IMR-90 (cell line): ENCODE measurements at regions not wholly inside any gene's neighbourhood (a gene's known extent, or its start where the extent isn't known, plus 50 kb on each side); places are given as distances from the start of the nearest gene placed in this dataset.

Source experiments
- ATAC-seq: fragments of 200-7000 bp; cut with Tn5 transposase; 2 replicates; pipeline ENCODE4 v1.9.1; 2020; ENCODE audit warnings: low read depth, mild to moderate bottlenecking, moderate library complexity
- BruUV-seq: library from RNA; stranded (reverse); fragments of 400-500 nt; replicated peaks from 2 replicates; lab custom pipeline; 2021; lab: Mats Ljungman, UMichigan
- CTCF ChIA-PET: fragments of 300-600 bp; formaldehyde crosslinking; extraction: SDS; loops from one replicate; lab custom pipeline; 2021; ENCODE audit warnings: antibody characterized with exemption; lab: Yijun Ruan, JAX
- POLR2A ChIA-PET: fragments of 300-600 bp; sonication (Branson Sonifier 250); formaldehyde crosslinking; loops from one replicate; lab custom pipeline; 2022; ENCODE audit warnings: antibody characterized with exemption; ENCODE audit not compliant: unreplicated experiment; lab: Charles Lee
- DNase-seq: peaks from one replicate; pipeline ENCODE4 v3.0.0; 2013
- H2AFZ ChIP-seq: replicated peaks from 2 replicates; pipeline ENCODE3; 2013; ENCODE audit warnings: low read length, mild to moderate bottlenecking; ENCODE audit not compliant: poor library complexity
- H2AK5ac ChIP-seq: 2 replicates; pipeline ENCODE4 v1.6.1; 2013; ENCODE audit warnings: low read depth, low read length, inconsistent platforms
- H2AK9ac ChIP-seq: replicated peaks from 2 replicates; pipeline ENCODE3; 2013; ENCODE audit warnings: mild to moderate bottlenecking, low read depth, low read length, moderate library complexity; ENCODE audit not compliant: poor library complexity
- H2BK120ac ChIP-seq: 2 replicates; pipeline ENCODE4 v1.6.1; 2013; ENCODE audit warnings: low read depth, low read length, inconsistent platforms
- H2BK15ac ChIP-seq: 3 replicates; pipeline ENCODE4 v1.6.1; 2013; ENCODE audit warnings: low read depth, low read length, inconsistent platforms
- H2BK20ac ChIP-seq: 2 replicates; pipeline ENCODE4 v1.6.1; 2013; ENCODE audit warnings: low read depth, mild to moderate bottlenecking, inconsistent platforms, low read length, moderate library complexity
- H2BK5ac ChIP-seq: 2 replicates; pipeline ENCODE4 v1.6.1; 2013; ENCODE audit warnings: mild to moderate bottlenecking, low read depth, low read length, inconsistent platforms; ENCODE audit not compliant: poor library complexity, severe bottlenecking
- H3K14ac ChIP-seq: replicated peaks from 2 replicates; pipeline ENCODE4 v1.6.1; 2013; ENCODE audit warnings: low read depth, low read length, inconsistent platforms
- H3K18ac ChIP-seq: 2 replicates; pipeline ENCODE4 v1.6.1; 2013; ENCODE audit warnings: low read depth, low read length, control low read depth
- H3K23ac ChIP-seq: 2 replicates; pipeline ENCODE4 v1.6.1; 2013; ENCODE audit warnings: low read depth, low read length, inconsistent platforms
- H3K27ac ChIP-seq: 2 replicates; pipeline ENCODE4 v1.5.1; 2013; ENCODE audit warnings: mild to moderate bottlenecking, control low read depth, low read length; ENCODE audit not compliant: insufficient read depth
- H3K27me3 ChIP-seq: 2 replicates; pipeline ENCODE4 v1.6.1; 2013; ENCODE audit warnings: low read length; ENCODE audit not compliant: control insufficient read depth, insufficient read depth
- H3K36me3 ChIP-seq: 2 replicates; pipeline ENCODE4 v1.6.1; 2013; ENCODE audit warnings: low read length, mixed read lengths; ENCODE audit not compliant: control insufficient read depth, insufficient read depth
- H3K4ac ChIP-seq: 2 replicates; pipeline ENCODE4 v1.6.1; 2013; ENCODE audit warnings: low read depth, low read length, inconsistent platforms
- H3K4me1 ChIP-seq: 2 replicates; pipeline ENCODE4 v1.6.1; 2013; ENCODE audit warnings: low read length, mixed read lengths; ENCODE audit not compliant: control insufficient read depth, insufficient read depth
- H3K4me2 ChIP-seq: 2 replicates; pipeline ENCODE4 v1.6.1; 2013; ENCODE audit warnings: low read depth, mild to moderate bottlenecking, control low read depth, low read length, moderate library complexity
- H3K4me3 ChIP-seq: 2 replicates; pipeline ENCODE4 v1.5.1; 2013; ENCODE audit warnings: low read depth, mild to moderate bottlenecking, control low read depth, low read length, moderate library complexity; ENCODE audit not compliant: insufficient read depth
- H3K56ac ChIP-seq: 2 replicates; pipeline ENCODE4 v1.6.1; 2013; ENCODE audit warnings: low read length, inconsistent platforms; ENCODE audit not compliant: insufficient read depth; ENCODE audit errors: extremely low read depth
- H3K79me1 ChIP-seq, 2 experiments: 2 replicates each; pipeline ENCODE4 v1.6.1; 2013; ENCODE audit warnings: low read length in 2 of 2, inconsistent platforms in 1 of 2, low read depth in 1 of 2
- H3K9ac ChIP-seq: 2 replicates; pipeline ENCODE4 v1.6.1; 2013; ENCODE audit warnings: low read depth, low read length, control low read depth
- H3K9me1 ChIP-seq: 2 replicates; pipeline ENCODE4 v1.6.1; 2013; ENCODE audit warnings: low read length, inconsistent platforms; ENCODE audit not compliant: insufficient read depth
- H3K9me3 ChIP-seq: 2 replicates; pipeline ENCODE4 v1.6.1; 2013; ENCODE audit warnings: low read length; ENCODE audit not compliant: control insufficient read depth, insufficient read depth
- H4K20me1 ChIP-seq: 2 replicates; pipeline ENCODE4 v1.6.1; 2013; ENCODE audit warnings: low read length, inconsistent platforms; ENCODE audit not compliant: insufficient read depth
- H4K5ac ChIP-seq: 2 replicates; pipeline ENCODE4 v1.6.1; 2013; ENCODE audit warnings: mild to moderate bottlenecking, low read depth, low read length, control low read depth
- H4K8ac ChIP-seq, 2 experiments: 2 replicates each; pipeline ENCODE4 v1.6.1; 2013; ENCODE audit warnings: low read depth in 2 of 2, low read length in 2 of 2, control low read depth in 1 of 2, inconsistent platforms in 1 of 2
- H4K91ac ChIP-seq: 2 replicates; pipeline ENCODE4 v1.6.1; 2013; ENCODE audit warnings: low read depth, low read length, inconsistent platforms; ENCODE audit not compliant: insufficient read depth
- ELK1 ChIP-seq: fragments of 150-350 bp; IDR thresholded peaks from 2 replicates; pipeline ENCODE4 v1.6.1; 2016; ENCODE audit warnings: low read depth, mild to moderate bottlenecking, low read length, moderate library complexity, borderline replicate concordance
- MAFK ChIP-seq: IDR thresholded peaks from 2 replicates; pipeline ENCODE4 v1.6.1; 2012; ENCODE audit warnings: low read depth, low read length, improper control_type of control experiment
- MAZ ChIP-seq: IDR thresholded peaks from 2 replicates; pipeline ENCODE4 v1.6.1; 2012; ENCODE audit warnings: low read depth, mild to moderate bottlenecking, low read length, improper control_type of control experiment, moderate library complexity, borderline replicate concordance
- NFE2L2 ChIP-seq: fragments of 150-350 bp; IDR thresholded peaks from 2 replicates; pipeline ENCODE4 v1.6.1; 2016; ENCODE audit warnings: low read depth, mild to moderate bottlenecking, low read length
- POLR2A ChIP-seq: IDR thresholded peaks from 2 replicates; pipeline ENCODE4 v1.6.1; 2012; ENCODE audit warnings: mild to moderate bottlenecking, low read depth, low read length
- RAD21 ChIP-seq: IDR thresholded peaks from 2 replicates; pipeline ENCODE4 v1.6.1; 2012; ENCODE audit warnings: low read length, improper control_type of control experiment
- SMC3 ChIP-seq: fragments of 150-350 bp; IDR thresholded peaks from 2 replicates; pipeline ENCODE4 v1.6.1; 2016; ENCODE audit warnings: low read depth, mild to moderate bottlenecking, antibody characterized with exemption, low read length, moderate library complexity
- WGBS, 2 experiments: methylation state at CpG; one replicate each; pipeline versions ENCODE4 v1.1.5 to v1.1.7; 2013; ENCODE audit warnings: missing lambda C conversion rate in 2 of 2; ENCODE audit not compliant: insufficient read length in 1 of 2; ENCODE audit errors: extremely low coverage in 2 of 2; 5-methylcytosine and 5-hydroxymethylcytosine counted together
- dilution Hi-C: fragments of 300-500 bp; cut with HindIII; formaldehyde crosslinking; loops from one replicate; pipeline ENCODE4 v1.14.3; 2018; ENCODE audit warnings: low sequenced_read_pairs; ENCODE audit not compliant: unreplicated experiment
- in situ Hi-C: fragments of 300-500 bp; cut with MboI; formaldehyde crosslinking; loops from 3 replicates; pipeline ENCODE4 v1.14.3; 2019; ENCODE audit warnings: low sequenced_read_pairs, inconsistent platforms, mixed read lengths
- intact Hi-C: fragments of 100-400 bp; cut with micrococcal nuclease; formaldehyde crosslinking; loops from 2 replicates; pipeline ENCODE4 v1.10.0; 2022
- TF ChIP-seq, protein P1 (sequence below): conservative IDR thresholded peaks from 2 replicates; pipeline ENCODE4 v1.5.1; 2012; ENCODE audit warnings: mild to moderate bottlenecking, low read depth, low read length, improper control_type of control experiment

DNA sequence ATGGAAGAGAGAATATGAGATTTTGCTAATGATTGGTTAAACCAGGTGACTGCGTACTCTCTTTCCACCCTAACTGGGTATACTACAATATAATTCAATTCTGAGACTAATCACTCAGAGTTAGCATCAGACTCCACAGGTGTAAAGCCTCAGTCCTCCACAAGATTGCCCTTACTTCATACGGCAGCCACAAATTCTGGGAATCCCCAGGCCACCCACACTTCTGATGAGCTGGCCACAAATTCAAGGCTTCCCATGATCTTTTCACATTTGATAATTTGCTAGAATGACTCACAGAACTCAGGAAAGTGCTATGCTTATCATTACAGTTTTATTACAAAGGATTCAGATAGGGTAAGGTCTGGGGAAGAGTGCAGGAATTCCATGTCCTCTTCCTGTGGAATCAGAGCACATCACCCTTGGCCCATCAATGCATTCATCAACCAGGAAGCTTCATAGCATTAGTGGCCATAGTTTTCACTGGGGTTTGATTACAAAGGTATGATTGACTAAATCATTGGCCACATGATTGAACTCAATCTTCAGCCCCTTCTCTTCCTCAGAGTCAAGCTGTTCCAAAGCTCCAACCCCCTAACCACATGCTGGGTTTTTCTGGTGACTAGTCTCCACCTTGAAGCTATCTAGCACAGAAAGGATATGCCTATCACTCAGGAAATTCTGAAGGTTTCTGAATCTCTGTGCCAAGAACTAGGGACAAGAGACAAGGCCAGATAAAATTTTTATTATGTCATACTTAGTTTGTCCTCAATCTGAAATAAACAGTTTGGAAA, 131.7 kb downstream of the HHIPL2 start:
- no peak overlapping the region for H4K8ac ChIP-seq
- no peaks in the 10 kb centered on the region for H4K20me1 ChIP-seq
- intact Hi-C loops (no loop called here), in situ Hi-C loops (no loop called here), dilution Hi-C loops (no loop called here)
- no peak overlapping the region for H3K4me3 ChIP-seq
- TF ChIP-seq ELK1, result no peak
- no peak for TF ChIP-seq NFE2L2
- no peak for TF ChIP-seq POLR2A
- TF ChIP-seq MAZ, result no peak
- TF ChIP-seq, protein P1, sequence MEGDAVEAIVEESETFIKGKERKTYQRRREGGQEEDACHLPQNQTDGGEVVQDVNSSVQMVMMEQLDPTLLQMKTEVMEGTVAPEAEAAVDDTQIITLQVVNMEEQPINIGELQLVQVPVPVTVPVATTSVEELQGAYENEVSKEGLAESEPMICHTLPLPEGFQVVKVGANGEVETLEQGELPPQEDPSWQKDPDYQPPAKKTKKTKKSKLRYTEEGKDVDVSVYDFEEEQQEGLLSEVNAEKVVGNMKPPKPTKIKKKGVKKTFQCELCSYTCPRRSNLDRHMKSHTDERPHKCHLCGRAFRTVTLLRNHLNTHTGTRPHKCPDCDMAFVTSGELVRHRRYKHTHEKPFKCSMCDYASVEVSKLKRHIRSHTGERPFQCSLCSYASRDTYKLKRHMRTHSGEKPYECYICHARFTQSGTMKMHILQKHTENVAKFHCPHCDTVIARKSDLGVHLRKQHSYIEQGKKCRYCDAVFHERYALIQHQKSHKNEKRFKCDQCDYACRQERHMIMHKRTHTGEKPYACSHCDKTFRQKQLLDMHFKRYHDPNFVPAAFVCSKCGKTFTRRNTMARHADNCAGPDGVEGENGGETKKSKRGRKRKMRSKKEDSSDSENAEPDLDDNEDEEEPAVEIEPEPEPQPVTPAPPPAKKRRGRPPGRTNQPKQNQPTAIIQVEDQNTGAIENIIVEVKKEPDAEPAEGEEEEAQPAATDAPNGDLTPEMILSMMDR, result no peak
- no peak for TF ChIP-seq MAFK
- no peak for TF ChIP-seq SMC3
- TF ChIP-seq RAD21, result no peak
- peak; percentile 64 for DNase-seq
- H2BK5ac ChIP-seq, result no peak overlapping the region
- no peak overlapping the region for H3K14ac ChIP-seq
- no peak overlapping the region for H2BK20ac ChIP-seq
- H3K23ac ChIP-seq, result no peak overlapping the region
- H3K4ac ChIP-seq, result no peak overlapping the region
- H4K91ac ChIP-seq, result no peak overlapping the region
- no peak overlapping the region for H2BK15ac ChIP-seq
- H3K36me3 ChIP-seq, result no peaks in the 10 kb centered on the region
- H3K79me1 ChIP-seq, result no peaks in the 10 kb centered on the region
- WGBS, 2 experiments, result 80% methylated on average over 1 of the region's 2 CpGs; no CpG with 5 or more reads in 1 of the 2 experiments
- H3K4me2 ChIP-seq, result no peak overlapping the region
- no peak overlapping the region for H2BK120ac ChIP-seq
- H3K4me1 ChIP-seq, result no peaks in the 10 kb centered on the region
- no peaks in the 10 kb centered on the region for H3K9me1 ChIP-seq
- H3K18ac ChIP-seq, result no peak overlapping the region
- ChIA-PET POLR2A (no interaction called here), CTCF (no interaction called here)
- no peak overlapping the region for H2AFZ ChIP-seq
- H2AK5ac ChIP-seq, result no peak overlapping the region
- H3K27ac ChIP-seq, result no peak overlapping the region
- no peak overlapping the region for H4K5ac ChIP-seq
- no peaks in the 10 kb centered on the region for H3K9me3 ChIP-seq
- H2AK9ac ChIP-seq, result no peak overlapping the region
- no peaks in the 10 kb centered on the region; the same call in 1 of the 2 replicates for H3K27me3 ChIP-seq
- no peak overlapping the region for H3K56ac ChIP-seq
- H3K9ac ChIP-seq, result no peak overlapping the region
- BruUV-seq, result no TSS peak
- no peak for ATAC-seq
